OCI-LY1 (cell line): ENCODE measurements at regions not wholly inside any gene's neighbourhood (a gene's known extent, or its start where the extent isn't known, plus 50 kb on each side); places are given as distances from the start of the nearest gene placed in this dataset.

ENCODE experiments used
- H2AFZ ChIP-seq: fragments of 200-600 bp; sonication (generic), shearing (Covaris generic); 2 replicates; pipeline ENCODE4 v1.6.0; 2014; ENCODE audit warnings: antibody characterized with exemption, mild to moderate bottlenecking, low read length
- H3F3A ChIP-seq: fragments of 200-600 bp; sonication (generic), shearing (Covaris generic); 2 replicates; pipeline ENCODE4 v1.6.0; 2014; ENCODE audit warnings: mild to moderate bottlenecking, antibody characterized with exemption, low read length, moderate library complexity; ENCODE audit not compliant: insufficient read depth
- H3K27ac ChIP-seq: fragments of 200-600 bp; sonication (generic); 2 replicates; pipeline ENCODE4 v1.5.1; 2014; ENCODE audit warnings: low read length, mixed run types, mild to moderate bottlenecking, low read depth; ENCODE audit not compliant: poor library complexity, severe bottlenecking
- H3K27me3 ChIP-seq: fragments of 200-600 bp; sonication (generic); 2 replicates; pipeline ENCODE4 v1.6.0; 2014; ENCODE audit warnings: antibody characterized with exemption, mild to moderate bottlenecking, low read length, moderate library complexity; ENCODE audit not compliant: insufficient read depth
- H3K36me3 ChIP-seq: fragments of 200-600 bp; sonication (generic); 2 replicates; pipeline ENCODE4 v1.6.1; 2014; ENCODE audit warnings: mild to moderate bottlenecking, antibody characterized with exemption, low read length, moderate library complexity, mixed read lengths; ENCODE audit not compliant: insufficient read depth
- H3K4me1 ChIP-seq: fragments of 200-600 bp; sonication (generic); 2 replicates; pipeline ENCODE4 v1.5.1; 2014; ENCODE audit warnings: mild to moderate bottlenecking, low read length, moderate library complexity; ENCODE audit not compliant: insufficient read depth, severe bottlenecking
- H3K4me2 ChIP-seq: fragments of 200-600 bp; sonication (generic), shearing (Covaris generic); 2 replicates; pipeline ENCODE4 v1.6.1; 2014; ENCODE audit warnings: low read length
- H3K4me3 ChIP-seq: fragments of 200-600 bp; sonication (generic); 2 replicates; pipeline ENCODE4 v1.5.1; 2014; ENCODE audit warnings: low read length, low read depth, mild to moderate bottlenecking, mixed read lengths; ENCODE audit not compliant: poor library complexity, severe bottlenecking
- H3K79me2 ChIP-seq: fragments of 200-600 bp; shearing (Covaris generic); 2 replicates; pipeline ENCODE4 v1.6.1; 2016; ENCODE audit warnings: mixed run types, low read length, mixed read lengths; ENCODE audit not compliant: insufficient read depth
- H3K9ac ChIP-seq: fragments of 200-600 bp; sonication (generic), shearing (Covaris generic); 2 replicates; pipeline ENCODE4 v1.6.1; 2014; ENCODE audit warnings: mild to moderate bottlenecking, low read length, mixed read lengths
- H3K9me2 ChIP-seq: fragments of 200-600 bp; sonication (generic), shearing (Covaris generic); 2 replicates; pipeline ENCODE4 v1.6.1; 2014; ENCODE audit warnings: low read depth, mild to moderate bottlenecking, low read length, mixed read lengths
- H3K9me3 ChIP-seq: fragments of 200-600 bp; shearing (Covaris generic); 2 replicates; pipeline ENCODE4 v1.6.1; 2014; ENCODE audit warnings: low read length, mixed read lengths
- H4K20me1 ChIP-seq: fragments of 200-600 bp; sonication (generic), shearing (Covaris generic); 2 replicates; pipeline ENCODE4 v1.6.0; 2016; ENCODE audit warnings: mild to moderate bottlenecking, low read length; ENCODE audit not compliant: insufficient read depth
- CTCF ChIP-seq: fragments of 200-600 bp; sonication (generic), shearing (Covaris generic); IDR thresholded peaks from 2 replicates; pipeline ENCODE4 v1.5.1; 2017; ENCODE audit warnings: mild to moderate bottlenecking, antibody characterized with exemption, low read length, moderate library complexity, mixed read lengths
- EZH2 ChIP-seq: fragments of 200-600 bp; sonication (generic), shearing (Covaris generic); IDR thresholded peaks from 2 replicates; pipeline ENCODE4 v1.8.0; 2017; ENCODE audit warnings: borderline replicate concordance, mixed run types, mild to moderate bottlenecking, antibody characterized with exemption, low read length, moderate library complexity, mixed read lengths

DNA sequence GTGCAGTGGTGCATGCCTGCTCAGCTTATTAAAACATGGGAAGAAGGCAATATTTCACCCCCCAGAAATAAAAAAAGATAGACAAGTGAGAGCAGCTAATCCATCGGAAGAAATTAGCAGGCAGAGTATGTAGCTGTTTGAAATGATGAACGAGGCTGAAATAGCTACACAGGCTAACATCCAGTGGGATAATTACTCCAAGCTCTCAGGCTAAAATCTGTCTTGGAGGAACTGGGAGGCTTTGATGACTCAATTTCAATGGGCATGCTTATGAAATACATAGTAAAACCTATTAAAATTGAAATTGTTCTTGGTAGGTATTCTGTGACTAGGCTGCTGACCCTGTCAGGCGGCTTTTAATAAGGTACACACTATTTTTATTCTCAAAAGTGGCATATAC lies 84.1 kb upstream of the RRP15 start:
- no peaks in the 10 kb centered on the region for H3K27me3 ChIP-seq
- no peaks in the 10 kb centered on the region for H3K79me2 ChIP-seq
- H3K9me3 ChIP-seq, result no peaks in the 10 kb centered on the region
- no peaks in the 10 kb centered on the region for H4K20me1 ChIP-seq
- peaks cover 22% of the 10 kb centered on the region for H3K4me1 ChIP-seq
- no peak overlapping the region for H2AFZ ChIP-seq
- no peak overlapping the region for H3K4me3 ChIP-seq
- H3K36me3 ChIP-seq, result no peaks in the 10 kb centered on the region
- no peak overlapping the region for H3K27ac ChIP-seq
- no peak overlapping the region for H3K9ac ChIP-seq
- no peak for TF ChIP-seq CTCF
- TF ChIP-seq EZH2, result no peak
- H3K4me2 ChIP-seq, result no peak overlapping the region; the same call in 1 of the 2 replicates
- H3F3A ChIP-seq, result no peaks in the 10 kb centered on the region
- H3K9me2 ChIP-seq, result no peaks in the 10 kb centered on the region

GRCh38 chr1:218201601-218202000 lies 83.5 kb upstream of the RRP15 start:
- Histone ChIP-seq H3K9ac (no peak overlapping the region), H3K27ac (no peak overlapping the region), H3K79me2 (no peaks in the 10 kb centered on the region), H3F3A (no peaks in the 10 kb centered on the region), H4K20me1 (no peaks in the 10 kb centered on the region), H3K9me2 (no peaks in the 10 kb centered on the region), H3K4me3 (no peak overlapping the region), H3K4me2 (no peak overlapping the region), H3K9me3 (no peaks in the 10 kb centered on the region), H3K27me3 (no peaks in the 10 kb centered on the region), H3K36me3 (no peaks in the 10 kb centered on the region), H3K4me1 (peaks cover 22% of the 10 kb centered on the region), H2AFZ (no peak overlapping the region)
- TF ChIP-seq CTCF (no peak), EZH2 (no peak)

- TF ChIP-seq EZH2 (no peak), CTCF (no peak)
- Histone ChIP-seq H3K9ac (no peak overlapping the region), H3K9me2 (no peaks in the 10 kb centered on the region)
Observed at GRCh38 chr1:218205721-218206120, 79.4 kb upstream of the RRP15 start.

More at GRCh38 chr1:218205721-218206120, 79.4 kb upstream of the RRP15 start:
- H4K20me1 ChIP-seq, result no peaks in the 10 kb centered on the region
- no peaks in the 10 kb centered on the region for H3K79me2 ChIP-seq
- H3K27ac ChIP-seq, result no peak overlapping the region
- no peak overlapping the region for H2AFZ ChIP-seq
- no peaks in the 10 kb centered on the region for H3K36me3 ChIP-seq
- no peak overlapping the region for H3K4me3 ChIP-seq
- no peaks in the 10 kb centered on the region for H3K27me3 ChIP-seq
- H3K4me2 ChIP-seq, result no peak overlapping the region
- H3K9me3 ChIP-seq, result no peaks in the 10 kb centered on the region
- H3F3A ChIP-seq, result no peaks in the 10 kb centered on the region
- peaks cover 19% of the 10 kb centered on the region for H3K4me1 ChIP-seq
